ENCODE measurements at regions not wholly inside any gene's neighbourhood (a gene's known extent, or its start where the extent isn't known, plus 50 kb on each side); places are given as distances from the start of the nearest gene placed in this dataset.

- TF ChIP-seq PATZ1 (CRISPR knock-in tag; IDR thresholded peaks at IDR 0.05; ENCODE audit: borderline replicate concordance), result no peak
- no peak for TF ChIP-seq TOX (CRISPR knock-in tag; IDR thresholded peaks at IDR 0.05; ENCODE audit: borderline replicate concordance)
- TF ChIP-seq ARNTL (CRISPR knock-in tag; IDR thresholded peaks at IDR 0.05; ENCODE audit: borderline replicate concordance, low read depth), result no peak
- TF ChIP-seq ZFP3 (CRISPR knock-in tag; IDR thresholded peaks at IDR 0.05), result no peak
- TF ChIP-seq RARB (CRISPR knock-in tag; IDR thresholded peaks at IDR 0.05), result no peak
- no peak for TF ChIP-seq ESRRG (CRISPR knock-in tag; IDR thresholded peaks at IDR 0.05)
- TF ChIP-seq BACH2 (CRISPR knock-in tag; IDR thresholded peaks at IDR 0.05; ENCODE audit: borderline replicate concordance), result no peak
- no peak for TF ChIP-seq ZFP30 (CRISPR knock-in tag; IDR thresholded peaks at IDR 0.05)
- no peak for TF ChIP-seq CSDC2 (CRISPR knock-in tag; IDR thresholded peaks at IDR 0.05)
- TF ChIP-seq TSHZ2 (CRISPR knock-in tag; IDR thresholded peaks at IDR 0.05), result no peak
These were observed 360.4 kb upstream of the ROBO2 start for GRCh38 chr3:76679541-76679940.

Data from SK-N-SH treated with all-trans-retinoic acid at 6 μM for 48 hours (cell line).